Right lobe of liver (tissue), 4 donors: ENCODE measurements at regions not wholly inside any gene's neighbourhood (a gene's known extent, or its start where the extent isn't known, plus 50 kb on each side); places are given as distances from the start of the nearest gene placed in this dataset.

ENCODE experiments used
- POLR2A ChIP-seq: fragments of 450-650 bp; IDR thresholded peaks from one replicate; pipeline ENCODE4 v1.6.1; 2017; ENCODE audit warnings: antibody characterized with exemption, mild to moderate bottlenecking
- TF ChIP-seq, protein P1 (sequence below), 4 donors: fragments of 200-600 bp in 3 of 4; fragments of 450-650 bp in 1 of 4; IDR thresholded peaks; one replicate each; pipeline versions ENCODE4 v1.5.1 to v1.8.0; 2016 to 2022; ENCODE audit warnings: antibody characterized with exemption in 4 of 4, mild to moderate bottlenecking in 2 of 4
- donor health status: DM: no; HTN: no; CAD: no.
- donor health status: DM: no; HTN: no; CAD: no.
- donor health status: DM: no; HTN: yes; CAD: no.

DNA sequence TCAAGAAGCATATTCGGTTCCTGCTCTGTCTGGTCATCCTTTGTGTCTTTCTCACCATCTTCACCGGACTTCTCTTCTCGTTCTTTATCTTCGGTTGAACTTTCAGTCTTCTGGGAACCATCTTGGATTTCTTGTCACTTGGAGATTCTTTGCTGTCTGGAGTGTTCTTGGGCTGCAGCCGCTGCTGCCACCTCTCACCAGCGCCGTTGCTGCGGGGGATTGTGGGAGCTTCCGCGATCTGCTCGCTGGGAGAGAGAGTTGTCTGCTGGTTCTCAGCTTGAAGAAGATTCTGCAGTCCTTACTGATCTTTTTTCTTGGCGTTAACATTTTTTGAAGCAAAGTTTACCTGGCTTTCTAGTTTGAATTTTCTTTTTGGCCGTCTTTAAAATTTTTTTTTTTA is 1165.2 kb upstream of the PRMT6 start:
- no peak for TF ChIP-seq POLR2A
- TF ChIP-seq, protein P1, sequence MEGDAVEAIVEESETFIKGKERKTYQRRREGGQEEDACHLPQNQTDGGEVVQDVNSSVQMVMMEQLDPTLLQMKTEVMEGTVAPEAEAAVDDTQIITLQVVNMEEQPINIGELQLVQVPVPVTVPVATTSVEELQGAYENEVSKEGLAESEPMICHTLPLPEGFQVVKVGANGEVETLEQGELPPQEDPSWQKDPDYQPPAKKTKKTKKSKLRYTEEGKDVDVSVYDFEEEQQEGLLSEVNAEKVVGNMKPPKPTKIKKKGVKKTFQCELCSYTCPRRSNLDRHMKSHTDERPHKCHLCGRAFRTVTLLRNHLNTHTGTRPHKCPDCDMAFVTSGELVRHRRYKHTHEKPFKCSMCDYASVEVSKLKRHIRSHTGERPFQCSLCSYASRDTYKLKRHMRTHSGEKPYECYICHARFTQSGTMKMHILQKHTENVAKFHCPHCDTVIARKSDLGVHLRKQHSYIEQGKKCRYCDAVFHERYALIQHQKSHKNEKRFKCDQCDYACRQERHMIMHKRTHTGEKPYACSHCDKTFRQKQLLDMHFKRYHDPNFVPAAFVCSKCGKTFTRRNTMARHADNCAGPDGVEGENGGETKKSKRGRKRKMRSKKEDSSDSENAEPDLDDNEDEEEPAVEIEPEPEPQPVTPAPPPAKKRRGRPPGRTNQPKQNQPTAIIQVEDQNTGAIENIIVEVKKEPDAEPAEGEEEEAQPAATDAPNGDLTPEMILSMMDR (IDR thresholded peaks at IDR 0.05), result no peak
